ENCODE measurements at regions not wholly inside any gene's neighbourhood (a gene's known extent, or its start where the extent isn't known, plus 50 kb on each side); places are given as distances from the start of the nearest gene placed in this dataset.
"Not testable (repeated sequence)": the region's sequence is repeated elsewhere in the genome, so short reads cannot be mapped to it uniquely, and the experiment has no call there.

DNA sequence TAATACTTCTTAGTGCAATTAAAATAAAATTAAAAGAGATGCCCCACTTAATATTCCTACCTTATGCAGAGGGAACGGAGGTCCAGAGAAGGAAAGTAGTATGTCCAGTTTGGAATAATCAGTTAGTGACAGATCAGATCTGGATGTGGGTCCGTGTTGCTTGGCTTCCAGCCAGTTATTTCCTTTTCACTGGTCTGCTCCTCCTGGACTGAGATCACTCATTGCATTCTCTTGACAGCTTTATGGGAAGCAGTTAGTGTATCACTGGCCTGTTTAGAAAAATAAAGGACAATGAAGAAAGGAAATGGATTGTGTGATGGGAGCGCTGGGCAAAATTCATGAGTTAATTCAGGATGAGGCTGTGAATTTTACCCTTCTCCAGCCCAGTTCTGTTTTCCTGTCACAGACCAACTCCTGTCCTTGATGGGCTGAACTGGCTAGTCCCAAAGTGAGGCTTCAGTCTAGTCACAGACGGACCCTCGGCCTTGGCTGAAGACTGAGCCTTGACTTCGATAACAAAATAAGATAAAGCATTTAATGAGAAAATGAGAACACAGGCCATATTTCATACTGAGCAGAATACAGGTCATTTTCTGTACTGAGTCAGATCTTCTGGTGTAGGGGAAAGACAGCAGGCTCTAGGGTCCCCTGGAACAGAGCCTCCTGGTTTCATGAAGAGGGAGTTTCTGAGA lies 85.2 kb upstream of the TRABD2B start:
- no peak for DNase-seq

GRCh38 chr1:48080331-48081255 lies 83.4 kb upstream of the TRABD2B start:
- DNase-seq, result no peak

DNA sequence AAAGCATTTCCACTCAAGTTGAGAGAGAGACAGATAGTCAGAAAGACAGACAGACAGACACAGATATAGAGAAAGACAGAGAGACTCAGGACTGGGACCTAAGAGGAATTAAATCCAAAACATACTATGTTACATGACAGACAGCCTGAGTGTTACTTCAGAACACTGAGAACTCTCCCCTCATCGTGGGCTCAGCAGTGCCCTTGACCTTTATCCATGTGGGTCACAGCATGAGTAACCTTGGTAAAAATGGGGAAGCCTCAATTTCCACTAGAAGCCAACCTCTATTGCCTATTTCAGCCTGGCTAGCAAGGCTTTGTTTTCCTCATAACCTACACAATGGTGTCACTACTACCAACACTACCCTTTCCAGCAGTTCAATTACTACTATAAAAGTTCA lies 81.9 kb upstream of the TRABD2B start:
- no peak for DNase-seq

GRCh38 chr1:48077795-48078222 lies 80.6 kb upstream of the TRABD2B start:
- no peak for DNase-seq

GRCh38 chr1:48076017-48076416 lies 78.8 kb upstream of the TRABD2B start:
- DNase-seq, result no peak

- no peak for DNase-seq
Measured at GRCh38 chr1:48073798-48074530, 76.8 kb upstream of the TRABD2B start.

- DNase-seq, result no peak
Measured at GRCh38 chr1:48071513-48071912, 74.3 kb upstream of the TRABD2B start.

GRCh38 chr1:48070396-48070750 lies 73.2 kb upstream of the TRABD2B start:
- no peak for DNase-seq

GRCh38 chr1:48069662-48070395 lies 72.6 kb upstream of the TRABD2B start:
- peak; percentile 31 for DNase-seq

DNA sequence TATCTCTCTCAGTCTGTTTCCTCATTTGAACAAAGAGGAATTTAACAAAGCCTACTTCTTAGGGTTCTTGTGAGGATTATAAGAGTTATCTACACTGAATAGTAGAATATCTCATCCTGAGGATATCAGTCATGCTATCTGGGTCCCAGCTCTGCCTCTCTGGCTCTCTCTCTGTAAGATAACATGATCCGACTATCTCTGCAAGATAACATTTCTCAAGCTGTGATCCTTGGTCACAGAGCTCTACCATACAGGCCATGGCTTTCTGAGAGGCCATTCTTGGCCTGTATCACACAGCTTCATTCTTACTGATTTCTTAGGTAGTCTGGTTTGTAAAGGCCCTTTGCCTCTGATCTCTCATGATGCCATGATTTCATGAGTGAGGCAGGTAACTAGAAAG lies 71.0 kb upstream of the TRABD2B start:
- DNase-seq, result no peak

- DNase-seq, result no peak
Measured at GRCh38 chr1:48066936-48067335, 69.8 kb upstream of the TRABD2B start.

- not testable (repeated sequence) for DNase-seq
Measured at GRCh38 chr1:48064693-48065092, 67.5 kb upstream of the TRABD2B start.

- no peak for DNase-seq
Measured at GRCh38 chr1:48062353-48062752, 65.2 kb upstream of the TRABD2B start.

- peak; percentile 50 for DNase-seq
Measured at GRCh38 chr1:48061162-48062136, 64.3 kb upstream of the TRABD2B start.

- no peak for DNase-seq
Measured at GRCh38 chr1:48059289-48059688, 62.1 kb upstream of the TRABD2B start.

DNA sequence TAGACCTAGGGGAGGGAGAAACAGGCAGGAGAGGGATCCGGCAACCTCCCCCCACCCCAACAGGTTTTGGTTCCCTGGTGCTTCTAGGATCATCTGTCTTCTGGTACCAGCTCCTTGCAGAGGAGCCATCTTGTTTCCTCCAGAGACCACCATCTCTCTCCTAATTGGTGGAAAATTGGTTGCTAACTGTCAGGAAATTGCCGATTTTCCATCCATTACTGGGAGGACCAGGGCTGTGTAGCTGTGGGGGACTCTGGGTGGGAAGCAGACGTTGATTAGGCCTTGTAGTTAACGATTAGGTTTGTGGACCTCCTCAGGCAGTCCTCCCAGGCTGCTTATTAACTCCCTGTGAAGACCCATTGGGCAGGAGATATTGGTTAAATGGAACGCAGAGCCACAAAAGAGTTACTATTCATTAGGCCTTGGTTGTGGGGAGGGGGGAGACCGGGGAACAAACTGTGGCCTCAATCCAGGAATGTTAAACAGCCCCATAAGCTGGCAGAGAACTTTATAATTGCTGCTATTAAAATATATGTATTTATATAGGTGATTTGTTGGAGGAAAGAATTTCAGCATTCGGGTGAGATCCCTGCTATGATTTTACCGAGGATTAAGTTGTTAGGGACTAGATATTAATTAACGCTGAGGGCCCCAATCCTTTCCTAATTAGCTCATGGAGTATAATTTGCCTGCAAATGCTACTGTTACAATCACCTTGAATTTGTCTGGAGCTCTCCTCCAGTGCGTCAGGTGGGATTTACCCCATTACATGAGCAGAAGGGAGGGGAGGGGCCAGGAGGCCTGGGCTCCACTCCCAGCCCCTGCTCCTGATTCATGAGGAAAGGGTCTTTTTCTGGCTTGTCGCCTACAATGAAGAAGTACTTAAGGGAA lies 61.2 kb upstream of the TRABD2B start:
- no peak for DNase-seq

- no peak for DNase-seq
Measured at GRCh38 chr1:48057249-48057648, 60.1 kb upstream of the TRABD2B start.

GRCh38 chr1:48055876-48056764 lies 58.9 kb upstream of the TRABD2B start:
- no peak for DNase-seq

DNA sequence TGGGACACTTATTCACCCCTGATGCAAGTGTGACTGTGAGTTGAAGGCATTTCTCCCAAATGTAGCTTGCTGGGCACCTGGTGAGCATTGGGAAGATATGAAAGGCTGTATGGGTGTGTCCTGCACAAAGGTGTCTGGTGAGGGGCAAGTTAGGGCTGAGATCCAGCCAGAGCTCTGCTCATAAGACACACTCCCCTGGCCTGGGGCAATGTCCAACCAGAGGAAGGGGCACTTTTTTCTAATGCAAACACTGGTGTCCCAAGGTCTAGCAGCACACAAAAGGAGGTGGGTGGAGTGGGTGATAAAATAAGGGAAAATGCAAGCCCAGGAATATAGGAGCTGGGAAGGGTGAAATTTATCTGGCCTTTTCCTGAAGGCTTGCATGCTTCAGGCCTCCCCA lies 57.0 kb upstream of the TRABD2B start:
- no peak for DNase-seq

- DNase-seq, result no peak
Measured at GRCh38 chr1:48052923-48053291, 55.7 kb upstream of the TRABD2B start.
